ENCODE measurements at regions not wholly inside any gene's neighbourhood (a gene's known extent, or its start where the extent isn't known, plus 50 kb on each side); places are given as distances from the start of the nearest gene placed in this dataset.

DNA sequence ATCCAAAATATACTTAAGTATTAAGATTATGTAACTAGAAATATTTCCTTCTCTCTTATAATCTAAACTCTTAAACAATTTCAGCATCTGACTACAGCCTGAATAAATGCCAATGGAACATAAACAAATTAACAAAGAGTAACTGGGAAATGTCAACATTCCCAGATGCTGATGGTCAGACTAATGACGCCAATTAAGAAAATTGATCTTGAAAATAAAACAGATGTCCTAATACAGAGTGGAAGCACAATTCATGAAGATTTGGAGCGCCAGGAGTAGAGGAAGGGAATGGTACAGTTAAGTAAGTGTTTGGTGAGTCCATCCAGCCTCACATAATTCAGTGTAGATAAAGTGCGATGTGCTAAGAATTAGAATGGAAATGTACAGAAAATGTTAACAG lies 203.7 kb upstream of the NWD2 start:
- no peaks in the 10 kb centered on the region for H3K9me3 Mint-ChIP-seq (ENCODE audit: unreplicated experiment)
- no peaks in the 10 kb centered on the region for H3K4me1 Mint-ChIP-seq (ENCODE audit: unreplicated experiment)
- H3K27me3 Mint-ChIP-seq (ENCODE audit: unreplicated experiment): no peaks in the 10 kb centered on the region
- DNase-seq (ENCODE audit: low spot score): no peak
- H3K36me3 Mint-ChIP-seq (ENCODE audit: low read depth, unreplicated experiment): no peaks in the 10 kb centered on the region
- TF ChIP-seq, protein P1, sequence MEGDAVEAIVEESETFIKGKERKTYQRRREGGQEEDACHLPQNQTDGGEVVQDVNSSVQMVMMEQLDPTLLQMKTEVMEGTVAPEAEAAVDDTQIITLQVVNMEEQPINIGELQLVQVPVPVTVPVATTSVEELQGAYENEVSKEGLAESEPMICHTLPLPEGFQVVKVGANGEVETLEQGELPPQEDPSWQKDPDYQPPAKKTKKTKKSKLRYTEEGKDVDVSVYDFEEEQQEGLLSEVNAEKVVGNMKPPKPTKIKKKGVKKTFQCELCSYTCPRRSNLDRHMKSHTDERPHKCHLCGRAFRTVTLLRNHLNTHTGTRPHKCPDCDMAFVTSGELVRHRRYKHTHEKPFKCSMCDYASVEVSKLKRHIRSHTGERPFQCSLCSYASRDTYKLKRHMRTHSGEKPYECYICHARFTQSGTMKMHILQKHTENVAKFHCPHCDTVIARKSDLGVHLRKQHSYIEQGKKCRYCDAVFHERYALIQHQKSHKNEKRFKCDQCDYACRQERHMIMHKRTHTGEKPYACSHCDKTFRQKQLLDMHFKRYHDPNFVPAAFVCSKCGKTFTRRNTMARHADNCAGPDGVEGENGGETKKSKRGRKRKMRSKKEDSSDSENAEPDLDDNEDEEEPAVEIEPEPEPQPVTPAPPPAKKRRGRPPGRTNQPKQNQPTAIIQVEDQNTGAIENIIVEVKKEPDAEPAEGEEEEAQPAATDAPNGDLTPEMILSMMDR (IDR thresholded peaks at IDR 0.05; ENCODE audit: unreplicated experiment): no peak
- no peak overlapping the region for H3K27ac Mint-ChIP-seq (ENCODE audit: unreplicated experiment)
- no peak overlapping the region for H3K4me3 Mint-ChIP-seq (ENCODE audit: unreplicated experiment)

GRCh38 chr4:37043342-37043741 lies 201.2 kb upstream of the NWD2 start:
- no peak for DNase-seq (ENCODE audit: low spot score)
- H3K27ac Mint-ChIP-seq (ENCODE audit: unreplicated experiment): no peak overlapping the region
- H3K4me1 Mint-ChIP-seq (ENCODE audit: unreplicated experiment): no peaks in the 10 kb centered on the region
- no peak overlapping the region for H3K4me3 Mint-ChIP-seq (ENCODE audit: unreplicated experiment)
- no peaks in the 10 kb centered on the region for H3K36me3 Mint-ChIP-seq (ENCODE audit: low read depth, unreplicated experiment)
- no peaks in the 10 kb centered on the region for H3K9me3 Mint-ChIP-seq (ENCODE audit: unreplicated experiment)
- no peaks in the 10 kb centered on the region for H3K27me3 Mint-ChIP-seq (ENCODE audit: unreplicated experiment)
- TF ChIP-seq, protein P1 (IDR thresholded peaks at IDR 0.05; ENCODE audit: unreplicated experiment): no peak

DNA sequence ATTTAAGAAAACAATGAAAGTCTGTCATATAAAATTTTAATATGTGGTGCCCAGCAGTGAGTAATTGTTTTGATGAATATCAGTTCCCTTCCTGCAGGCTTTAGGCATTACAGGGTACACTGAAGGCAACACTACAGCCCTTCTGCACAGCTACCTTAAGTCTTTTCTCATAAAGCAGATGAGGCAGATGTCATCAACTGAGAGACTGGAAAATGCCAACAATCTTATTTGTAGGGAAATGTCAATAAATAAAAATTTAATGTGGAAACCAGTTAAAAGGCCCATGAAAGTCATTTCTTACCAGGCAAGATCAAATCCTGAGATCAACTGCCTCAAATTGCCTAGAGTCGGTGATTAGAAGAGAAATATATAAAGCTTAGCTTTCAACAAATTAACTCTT lies 193.4 kb upstream of the NWD2 start:
- TF ChIP-seq, protein P1 (IDR thresholded peaks at IDR 0.05; ENCODE audit: unreplicated experiment): no peak
- H3K27me3 Mint-ChIP-seq (ENCODE audit: unreplicated experiment): no peaks in the 10 kb centered on the region
- H3K4me3 Mint-ChIP-seq (ENCODE audit: unreplicated experiment): no peak overlapping the region
- no peaks in the 10 kb centered on the region for H3K36me3 Mint-ChIP-seq (ENCODE audit: low read depth, unreplicated experiment)
- H3K4me1 Mint-ChIP-seq (ENCODE audit: unreplicated experiment): peaks cover 4% of the 10 kb centered on the region
- DNase-seq (ENCODE audit: low spot score): no peak
- no peaks in the 10 kb centered on the region for H3K9me3 Mint-ChIP-seq (ENCODE audit: unreplicated experiment)
- no peak overlapping the region for H3K27ac Mint-ChIP-seq (ENCODE audit: unreplicated experiment)

GRCh38 chr4:37051866-37052265 lies 192.7 kb upstream of the NWD2 start:
- Mint-ChIP-seq H3K4me1 (ENCODE audit: unreplicated experiment) (peaks cover 4% of the 10 kb centered on the region), H3K9me3 (ENCODE audit: unreplicated experiment) (no peaks in the 10 kb centered on the region), H3K27ac (ENCODE audit: unreplicated experiment) (no peak overlapping the region), H3K36me3 (ENCODE audit: low read depth, unreplicated experiment) (no peaks in the 10 kb centered on the region), H3K4me3 (ENCODE audit: unreplicated experiment) (no peak overlapping the region), H3K27me3 (ENCODE audit: unreplicated experiment) (no peaks in the 10 kb centered on the region)
- DNase-seq (ENCODE audit: low spot score): no peak
- TF ChIP-seq, protein P1 (IDR thresholded peaks at IDR 0.05; ENCODE audit: unreplicated experiment): no peak

- DNase-seq (ENCODE audit: low spot score): peak; percentile 15
- TF ChIP-seq, protein P1 (IDR thresholded peaks at IDR 0.05; ENCODE audit: unreplicated experiment): no peak
- Mint-ChIP-seq H3K4me3 (ENCODE audit: unreplicated experiment) (no peak overlapping the region), H3K4me1 (ENCODE audit: unreplicated experiment) (peaks cover 4% of the 10 kb centered on the region), H3K9me3 (ENCODE audit: unreplicated experiment) (no peaks in the 10 kb centered on the region), H3K36me3 (ENCODE audit: low read depth, unreplicated experiment) (no peaks in the 10 kb centered on the region), H3K27me3 (ENCODE audit: unreplicated experiment) (no peaks in the 10 kb centered on the region), H3K27ac (ENCODE audit: unreplicated experiment) (no peak overlapping the region)
These were observed 189.9 kb upstream of the NWD2 start for GRCh38 chr4:37054531-37055077.
